ENCODE measurements at regions not wholly inside any gene's neighbourhood (a gene's known extent, or its start where the extent isn't known, plus 50 kb on each side); places are given as distances from the start of the nearest gene placed in this dataset.
"Not testable (repeated sequence)": the region's sequence is repeated elsewhere in the genome, so short reads cannot be mapped to it uniquely, and the experiment has no call there.

GRCh38 chr4:105060628-105061027, 86.0 kb upstream of the TET2 start:
- no peak for DNase-seq

DNA sequence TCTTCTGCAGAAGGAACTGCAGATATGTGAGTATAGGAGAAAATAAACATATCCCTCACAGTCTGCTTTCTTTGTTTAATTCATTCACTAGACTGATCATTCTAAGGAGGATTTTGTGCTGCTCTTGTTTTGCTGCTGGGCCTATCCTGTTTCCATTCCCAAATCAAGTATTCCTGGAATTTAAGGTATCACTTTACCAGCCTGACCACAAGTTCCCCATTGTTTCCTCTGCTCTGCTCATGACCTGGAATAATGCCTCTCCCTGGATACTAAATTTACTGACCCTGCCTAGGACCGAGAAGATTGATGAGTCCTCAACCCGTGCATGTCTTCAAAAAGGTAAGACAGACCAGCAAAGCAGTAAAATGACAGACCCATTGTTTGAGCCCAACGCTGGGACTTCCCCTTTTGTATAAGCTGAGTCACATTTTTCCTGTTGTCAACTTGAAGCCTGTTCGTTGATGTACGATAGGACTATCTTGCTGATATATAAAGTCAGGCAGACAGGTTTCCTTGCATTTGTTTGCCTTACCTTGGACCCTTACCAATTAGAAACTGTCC, 85.5 kb upstream of the TET2 start:
- peak; percentile 25 for DNase-seq

GRCh38 chr4:105061731-105062130, 84.9 kb upstream of the TET2 start:
- no peak for DNase-seq

DNA sequence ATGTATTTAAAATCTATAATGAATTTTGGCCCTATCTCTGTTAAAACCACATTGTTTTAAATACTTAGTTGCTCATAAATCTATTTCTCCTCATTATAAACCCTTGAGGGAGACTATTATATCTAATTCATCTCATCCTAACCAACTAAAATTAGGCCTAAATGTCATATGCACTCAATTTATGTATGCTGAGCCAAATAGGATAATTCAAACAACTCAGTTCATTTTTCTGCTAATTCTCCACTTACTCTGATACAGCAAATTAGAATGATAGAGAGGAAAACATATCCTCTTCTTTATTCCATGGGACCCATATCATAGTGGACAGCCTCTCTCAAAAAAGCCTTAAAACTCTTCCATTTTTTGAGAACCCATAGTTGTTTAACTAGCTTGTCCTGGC, 80.3 kb upstream of the TET2 start:
- no peak for DNase-seq

DNA sequence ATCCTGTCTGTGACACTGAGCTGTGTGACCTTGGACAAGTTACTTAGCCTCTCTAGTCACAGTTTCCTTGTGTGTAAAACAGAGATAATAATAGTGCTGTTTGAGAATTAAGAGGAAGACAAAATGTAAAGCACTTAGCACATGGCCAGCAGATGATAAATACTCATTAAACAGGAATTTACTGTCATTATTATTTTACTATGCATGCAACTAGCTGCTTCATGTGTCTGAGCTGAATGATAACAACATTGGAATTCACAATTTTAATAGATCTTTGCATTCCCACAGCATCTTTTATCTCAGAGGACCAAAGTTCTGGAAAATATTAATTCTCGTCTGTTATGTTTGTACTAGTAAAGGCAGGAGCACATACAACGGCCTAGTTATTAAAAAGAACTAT, 79.2 kb upstream of the TET2 start:
- no peak for DNase-seq

DNA sequence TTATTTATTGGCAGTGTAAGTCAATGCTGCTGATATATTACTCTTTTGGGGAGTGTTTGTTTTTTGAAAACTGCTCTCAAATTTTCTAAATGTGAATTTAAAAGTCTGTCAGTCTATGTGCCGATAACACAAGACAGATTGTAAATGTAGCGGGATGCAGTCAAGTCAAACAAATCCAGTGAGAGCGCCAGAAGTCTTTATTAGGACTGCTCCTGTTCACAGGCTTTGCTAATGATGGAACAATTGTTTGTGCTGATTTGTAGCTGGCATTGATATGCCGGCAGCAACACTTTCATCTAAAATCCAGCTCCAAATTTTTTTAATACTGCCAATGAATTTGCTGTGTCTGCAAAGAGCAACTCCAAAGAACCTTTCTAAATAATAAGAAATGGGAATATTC, 78.7 kb upstream of the TET2 start:
- DNase-seq = no peak

DNA sequence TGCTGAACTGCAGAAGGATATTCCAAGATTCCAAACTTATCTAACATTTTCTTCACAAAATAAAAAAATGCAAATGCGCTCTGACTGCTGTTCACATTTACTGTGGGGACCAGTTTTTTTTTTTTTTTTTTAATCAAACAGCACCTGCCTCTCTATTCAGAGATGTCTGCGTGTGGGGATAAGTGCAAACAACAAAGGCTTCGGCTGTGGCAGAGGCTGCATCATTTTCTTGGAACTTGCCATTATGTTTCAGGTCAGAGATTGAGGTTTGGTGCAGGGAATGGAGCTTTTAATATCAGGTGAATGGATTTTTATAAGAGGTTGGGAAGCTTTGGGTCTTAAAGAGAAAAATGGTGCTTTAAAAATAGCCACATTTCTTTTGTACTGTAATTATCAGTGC, 78.2 kb upstream of the TET2 start:
- DNase-seq = no peak

DNA sequence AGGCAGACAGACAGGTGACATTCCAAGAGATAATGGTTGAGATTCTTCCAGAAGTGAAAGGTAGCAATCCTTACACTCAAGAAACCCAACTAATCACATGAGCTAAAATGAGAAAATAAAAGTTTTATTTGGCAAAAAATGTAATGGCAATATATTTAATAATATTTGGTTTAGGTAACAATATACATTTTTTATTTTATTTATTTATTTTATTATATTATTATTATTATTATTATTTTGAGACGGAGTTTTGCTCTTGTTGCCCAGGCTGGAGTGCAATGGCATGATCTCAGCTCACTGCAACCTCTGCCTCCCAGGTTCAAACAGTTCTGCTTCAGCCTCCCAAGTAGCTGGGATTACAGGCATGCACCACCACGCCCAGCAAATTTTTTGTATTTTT, 74.6 kb upstream of the TET2 start:
- not testable (repeated sequence) for DNase-seq

- no peak for DNase-seq
These were observed 72.6 kb upstream of the TET2 start for GRCh38 chr4:105074097-105074496.

GRCh38 chr4:105075045-105075444, 71.6 kb upstream of the TET2 start:
- no peak for DNase-seq

- no peak for DNase-seq
These were observed 58.4 kb upstream of the TET2 start for GRCh38 chr4:105088110-105088879.

GRCh38 chr4:105092356-105092755, 54.3 kb upstream of the TET2 start:
- DNase-seq = no peak

DNA sequence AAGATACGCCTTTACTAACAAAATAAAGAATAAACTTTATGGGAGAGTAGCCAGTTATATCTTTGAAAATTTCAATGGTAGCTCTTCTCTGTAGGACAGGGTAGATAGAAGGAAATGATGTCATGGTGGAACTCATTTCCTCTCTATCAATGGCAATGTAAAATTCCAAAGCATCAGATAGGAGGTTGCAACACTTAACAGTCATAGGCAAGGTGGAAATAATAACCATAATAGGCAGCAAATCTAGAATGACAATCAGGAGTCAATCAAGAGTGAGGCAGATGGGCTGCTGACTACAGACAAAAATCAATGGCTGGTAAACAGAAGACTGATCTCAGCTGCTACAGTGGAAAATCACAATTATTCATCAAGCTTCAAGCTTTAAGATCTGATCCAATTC, 53.9 kb upstream of the TET2 start:
- DNase-seq = no peak

GRCh38 chr4:105093975-105094374, 52.7 kb upstream of the TET2 start:
- no peak for DNase-seq

All from CD4-positive, alpha-beta T cell treated with Interleukin-17A for 4 hours (primary cell).